ENCODE measurements at regions not wholly inside any gene's neighbourhood (a gene's known extent, or its start where the extent isn't known, plus 50 kb on each side); places are given as distances from the start of the nearest gene placed in this dataset.

GRCh38 chr11:95291946-95292345 lies 60.9 kb upstream of the SESN3 start:
- TF ChIP-seq REST (IDR thresholded peaks at IDR 0.05; ENCODE audit: insufficient read depth in 1 of 2, low read depth in 2 of 2, low read length in 2 of 2): no peak
- TF ChIP-seq POLR2AphosphoS5 (IDR thresholded peaks at IDR 0.05; ENCODE audit: low read depth, low read length): no peak
- TF ChIP-seq SIN3A (IDR thresholded peaks at IDR 0.05; ENCODE audit: borderline replicate concordance, insufficient read depth, low read length): no peak
- no peak for TF ChIP-seq TAF1 (IDR thresholded peaks at IDR 0.05; ENCODE audit: borderline replicate concordance, insufficient read depth, low read length)
